Left lung (tissue), 4 donors: ENCODE measurements at regions not wholly inside any gene's neighbourhood (a gene's known extent, or its start where the extent isn't known, plus 50 kb on each side); places are given as distances from the start of the nearest gene placed in this dataset.

Experiments
- ATAC-seq: fragments of 200-7000 bp; cut with Tn5 transposase; one replicate; pipeline ENCODE4 v1.9.1; 2020; ENCODE audit warnings: moderate library complexity
- DNase-seq, 4 donors: peaks; one replicate each; pipeline ENCODE4 v3.0.0-alpha.2; 2013 to 2020
- H3K27ac ChIP-seq, 2 donors: fragments of 200-600 bp; sonication (generic) in 1 of 2; one replicate each; pipeline versions ENCODE4 v1.5.0 to v1.8.0; 2020 to 2021
- H3K27me3 ChIP-seq, 2 donors: fragments of 200-600 bp; sonication (generic) in 1 of 2; one replicate each; pipeline versions ENCODE4 v1.5.0 to v1.8.0; 2020 to 2021
- H3K36me3 ChIP-seq, 2 donors: fragments of 200-600 bp; sonication (generic) in 1 of 2; one replicate each; pipeline versions ENCODE4 v1.5.0 to v1.8.0; 2020 to 2021
- H3K4me1 ChIP-seq, 2 donors: fragments of 200-600 bp; one replicate each; pipeline ENCODE4 v1.8.0; 2021
- H3K4me3 ChIP-seq, 2 donors: fragments of 200-600 bp; sonication (generic) in 1 of 2; one replicate each; pipeline versions ENCODE4 v1.5.0 to v1.8.0; 2020 to 2021; ENCODE audit warnings: mild to moderate bottlenecking in 1 of 2
- H3K9me3 ChIP-seq, 2 donors: fragments of 200-600 bp; sonication (generic) in 1 of 2; one replicate each; pipeline versions ENCODE4 v1.5.0 to v1.8.0; 2020 to 2021
- CTCF ChIP-seq, 2 donors: fragments of 200-600 bp; sonication (generic) in 1 of 2; IDR thresholded peaks; one replicate each; pipeline versions ENCODE4 v1.5.0 to v1.8.0; 2021; ENCODE audit warnings: antibody characterized with exemption in 2 of 2
- intact Hi-C, 2 donors: fragments of 100-400 bp; cut with DNase I; formaldehyde crosslinking; loops; one replicate each; pipeline versions ENCODE4 v1.11.2 to v1.14.2; 2022
- donor health status: DM: no; HTN: yes; CAD: no.
- donor health status: DM: no; HTN: no; CAD: no.

GRCh38 chr15:31957581-31957980, 72.7 kb upstream of the CHRNA7 start:
- no peaks in the 10 kb centered on the region for H3K4me1 ChIP-seq
- ATAC-seq (no peak), DNase-seq (no peak)
- H3K9me3 ChIP-seq, result peaks cover 0 to 34% of the 10 kb centered on the region in 2 donors
- no peak for TF ChIP-seq CTCF (IDR thresholded peaks at IDR 0.05)
- no peak overlapping the region for H3K27ac ChIP-seq
- H3K27me3 ChIP-seq, result peaks cover 0 to 13% of the 10 kb centered on the region in 2 donors
- H3K4me3 ChIP-seq, result no peak overlapping the region
- intact Hi-C loops, result no loop called here
- no peaks in the 10 kb centered on the region for H3K36me3 ChIP-seq

DNA sequence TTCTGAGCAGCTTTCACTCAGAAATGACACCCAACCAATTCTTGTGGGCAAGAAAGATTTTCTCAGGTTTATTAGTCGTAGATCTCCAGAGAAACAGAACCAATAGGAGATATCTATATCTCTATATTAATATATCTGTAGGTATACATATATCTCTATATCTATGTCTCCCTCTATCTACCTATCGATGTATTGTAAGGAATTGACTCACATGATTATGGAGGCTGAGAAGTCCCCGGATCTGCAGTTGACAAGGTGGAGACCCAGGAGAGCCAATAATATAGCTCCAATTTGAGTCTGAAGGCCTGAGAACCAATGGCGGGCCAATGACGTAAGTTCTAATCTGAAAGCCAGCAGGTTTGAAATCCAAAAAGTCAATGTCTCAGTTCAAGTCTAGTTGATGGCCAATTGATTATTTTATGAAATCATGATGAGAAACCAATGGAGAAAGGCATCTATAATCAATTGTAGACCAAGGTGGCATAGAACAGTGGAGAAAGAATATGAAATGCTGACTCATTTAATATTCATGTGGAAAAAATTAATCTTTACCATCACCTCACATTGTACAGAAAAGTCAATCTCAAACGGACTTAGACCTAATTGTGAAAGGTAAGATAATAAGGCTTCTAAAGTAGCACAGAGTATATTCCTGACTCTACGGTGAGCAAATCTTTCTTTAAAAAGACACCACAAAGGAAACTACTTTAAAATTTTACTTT, 65.6 kb upstream of the CHRNA7 start:
- peaks cover 0 to 10% of the 10 kb centered on the region in 2 donors for H3K9me3 ChIP-seq
- intact Hi-C loops, result no loop called here
- no peak for DNase-seq
- no peaks in the 10 kb centered on the region for H3K4me1 ChIP-seq
- no peak overlapping the region for H3K4me3 ChIP-seq
- TF ChIP-seq CTCF (IDR thresholded peaks at IDR 0.05), result no peak
- H3K27me3 ChIP-seq, result peaks cover 0 to 19% of the 10 kb centered on the region in 2 donors
- H3K36me3 ChIP-seq, result no peaks in the 10 kb centered on the region
- no peak overlapping the region for H3K27ac ChIP-seq
- ATAC-seq, result no peak

GRCh38 chr15:31970007-31970406, 60.3 kb upstream of the CHRNA7 start:
- ATAC-seq (no peak), DNase-seq (no peak)
- Histone ChIP-seq H3K4me1 (peaks cover 0 to 2% of the 10 kb centered on the region in 2 donors), H3K27me3 (peaks cover 0 to 29% of the 10 kb centered on the region in 2 donors), H3K9me3 (no peaks in the 10 kb centered on the region), H3K36me3 (no peaks in the 10 kb centered on the region), H3K4me3 (no peak overlapping the region), H3K27ac (no peak overlapping the region)
- no peak for TF ChIP-seq CTCF (IDR thresholded peaks at IDR 0.05)
- intact Hi-C loops, result no loop called here

- Histone ChIP-seq H3K4me1 (peaks cover 4 to 11% of the 10 kb centered on the region in 2 donors), H3K9me3 (no peaks in the 10 kb centered on the region), H3K27ac (no peak overlapping the region), H3K36me3 (no peaks in the 10 kb centered on the region), H3K27me3 (peaks cover 0 to 51% of the 10 kb centered on the region in 2 donors), H3K4me3 (no peak overlapping the region)
- intact Hi-C loops, result no loop called here
- DNase-seq, result no peak
- no peak for TF ChIP-seq CTCF (IDR thresholded peaks at IDR 0.05)
- no peak for ATAC-seq
Observed at GRCh38 chr15:31973197-31973596, 57.1 kb upstream of the CHRNA7 start.

GRCh38 chr15:31974154-31974794, 56.0 kb upstream of the CHRNA7 start:
- H3K36me3 ChIP-seq, result no peaks in the 10 kb centered on the region
- H3K4me1 ChIP-seq, result peaks cover 4 to 11% of the 10 kb centered on the region in 2 donors
- H3K9me3 ChIP-seq, result no peaks in the 10 kb centered on the region
- H3K27me3 ChIP-seq, result peaks cover 0 to 55% of the 10 kb centered on the region in 2 donors
- no peak for TF ChIP-seq CTCF (IDR thresholded peaks at IDR 0.05)
- no peak overlapping the region for H3K4me3 ChIP-seq
- ATAC-seq (no peak), DNase-seq (no peak)
- intact Hi-C loops, result no loop called here
- no peak overlapping the region for H3K27ac ChIP-seq
